HG03520 (cell line): ENCODE measurements at regions not wholly inside any gene's neighbourhood (a gene's known extent, or its start where the extent isn't known, plus 50 kb on each side); places are given as distances from the start of the nearest gene placed in this dataset.
A peak's percentile ranks its signal among the peaks of the same experiment; 100 is the strongest.
"Not testable (repeated sequence)": the region's sequence is repeated elsewhere in the genome, so short reads cannot be mapped to it uniquely, and the experiment has no call there.

Experiments used
- ATAC-seq: cut with Tn5 transposase; IDR thresholded peaks from one replicate; pipeline ENCODE4 v1.9.1; 2021; ENCODE audit warnings: mild to moderate bottlenecking, moderate library complexity; ENCODE audit not compliant: unreplicated experiment

DNA sequence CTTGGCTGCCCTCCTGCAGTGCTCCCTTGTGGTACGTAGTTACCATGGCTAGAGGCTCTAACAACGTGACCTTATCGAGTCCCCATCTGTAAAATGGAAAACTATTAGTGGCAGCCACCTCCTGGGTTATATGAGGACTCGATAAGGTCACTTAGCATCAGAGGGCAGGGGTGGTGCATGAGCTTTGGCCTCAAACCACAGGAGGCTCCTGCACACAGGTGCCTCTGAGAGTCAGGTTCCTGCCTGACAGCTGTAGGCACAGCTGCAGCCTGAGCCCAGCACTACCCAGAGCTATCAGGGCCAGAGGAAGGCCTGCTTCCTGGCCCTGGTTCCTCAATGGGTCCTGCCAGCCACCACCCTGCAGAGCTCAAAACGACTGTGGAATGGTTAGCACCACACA, 57.2 kb upstream of the SEC14L1 start:
- no peak for ATAC-seq

DNA sequence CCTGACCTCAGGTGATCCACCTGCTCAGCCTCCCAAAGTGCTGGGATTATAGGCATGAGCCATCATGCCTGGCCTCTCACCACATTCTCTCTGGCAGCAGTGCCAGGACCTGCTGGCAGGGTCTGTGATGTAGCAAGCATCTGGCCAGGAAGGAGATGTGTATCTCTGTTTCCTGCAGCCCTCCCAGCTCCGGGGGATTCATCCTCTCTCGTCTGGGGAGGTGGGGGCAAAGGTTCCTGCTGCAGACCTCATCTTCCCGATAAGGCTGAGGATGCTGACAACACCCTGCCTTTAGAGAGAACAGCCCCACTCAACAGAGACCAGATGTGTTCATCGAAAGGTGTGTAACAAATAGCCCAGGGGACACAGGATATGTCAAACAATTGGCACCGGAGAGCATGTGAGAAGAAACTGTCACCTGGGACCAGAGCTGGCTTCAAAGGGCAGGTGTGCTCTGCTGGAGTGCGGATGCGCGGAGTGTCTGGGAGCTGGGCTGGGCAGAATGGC, 54.8 kb upstream of the SEC14L1 start:
- ATAC-seq = no peak

DNA sequence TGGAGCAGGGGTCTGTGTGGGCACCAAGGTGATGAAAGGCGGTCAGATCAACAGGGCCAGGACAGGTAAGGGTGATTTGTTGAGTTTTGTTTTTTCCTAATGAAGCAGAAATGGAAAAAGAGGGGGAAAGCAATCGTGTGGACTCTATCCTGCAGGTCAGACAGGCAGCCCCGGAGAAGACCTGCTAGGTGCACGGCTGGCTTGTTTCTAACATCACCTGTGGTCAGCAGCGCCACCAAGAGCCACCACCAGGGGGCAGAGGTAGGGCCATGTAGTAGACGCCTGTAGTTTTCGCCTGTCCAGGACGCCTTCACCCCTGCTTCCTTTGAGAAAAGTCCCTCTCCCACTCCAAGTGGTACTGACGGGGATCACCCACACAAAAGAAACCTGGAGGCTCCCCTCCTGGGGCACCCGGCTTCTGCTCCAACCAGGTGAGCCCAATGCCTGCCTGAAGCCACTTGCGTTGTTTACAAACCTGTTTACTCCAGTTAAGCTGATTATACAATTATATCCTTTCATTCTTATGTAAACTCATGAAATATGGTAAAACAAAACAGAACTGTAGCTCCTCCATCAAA, 54.2 kb upstream of the SEC14L1 start:
- no peak for ATAC-seq

DNA sequence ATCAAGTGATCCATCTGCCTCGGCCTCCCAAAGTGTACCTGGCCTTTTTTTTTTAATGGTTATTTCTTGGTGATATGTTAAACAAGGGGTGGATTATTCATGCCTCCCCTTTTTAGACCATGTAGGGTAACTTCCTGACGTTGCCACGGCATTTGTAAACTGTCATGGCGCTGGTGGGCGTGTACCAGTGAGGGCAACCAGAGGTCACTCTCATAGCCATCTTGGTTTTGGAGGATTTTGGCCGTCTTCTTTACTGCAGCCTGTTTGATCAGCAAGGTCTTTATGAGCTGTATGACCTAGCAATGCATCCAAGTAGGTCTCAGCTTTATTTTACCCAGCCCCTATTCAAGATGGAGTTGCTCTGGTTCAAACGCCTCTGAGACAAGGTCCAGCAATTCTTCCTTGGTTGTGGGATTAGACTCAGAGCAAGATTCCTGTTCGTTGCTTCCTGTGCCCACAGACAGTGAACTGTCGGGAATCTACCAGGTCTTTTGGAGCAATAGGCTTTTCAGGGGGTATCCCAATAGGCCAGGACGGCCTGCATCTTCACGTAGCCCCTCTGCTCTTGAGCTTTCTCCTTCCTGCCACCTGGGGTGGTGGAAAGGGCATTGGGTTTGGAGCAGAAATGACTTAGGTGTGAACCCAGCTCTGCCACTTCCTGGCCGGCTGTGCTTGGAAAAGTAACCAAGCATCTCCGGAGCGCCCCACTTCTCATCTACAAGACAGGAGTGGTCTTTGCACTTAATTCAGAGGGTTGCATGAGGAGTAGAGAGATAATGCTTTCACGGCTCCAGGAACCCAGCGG, 52.9 kb upstream of the SEC14L1 start:
- ATAC-seq = no peak

DNA sequence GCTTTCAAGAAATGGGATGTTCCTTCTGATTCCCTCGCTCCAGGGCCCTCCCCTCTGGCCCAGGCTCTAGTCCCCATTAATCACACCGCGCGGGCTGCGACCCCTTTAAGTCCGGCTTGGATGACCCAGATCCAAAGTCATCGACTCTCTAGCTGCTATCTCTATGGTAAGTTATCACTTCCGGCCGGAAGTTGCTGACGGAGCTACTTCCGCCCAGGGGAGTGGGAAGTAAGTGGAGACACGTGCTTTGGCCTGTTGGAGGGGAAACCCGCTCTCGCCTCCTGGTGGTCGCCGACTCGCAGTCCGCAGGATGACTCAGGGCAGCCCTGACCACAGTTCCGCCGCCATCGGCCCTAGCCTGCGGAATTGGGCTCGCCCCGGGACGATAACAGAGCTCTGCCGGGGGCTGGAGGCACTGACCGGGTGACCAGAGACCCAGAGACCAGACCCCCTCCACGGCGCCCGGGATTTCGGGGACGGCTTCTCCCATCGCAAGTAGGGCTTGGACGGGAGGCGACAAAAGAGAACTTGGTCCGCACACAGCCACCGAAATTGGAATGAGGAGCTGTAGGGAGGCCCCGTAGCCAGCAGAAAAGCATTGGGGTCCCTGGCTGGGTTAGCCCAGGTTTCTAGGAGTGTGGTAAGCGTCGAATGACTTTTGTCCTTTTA, 52.2 kb upstream of the SEC14L1 start:
- peak; percentile 82 for ATAC-seq

DNA sequence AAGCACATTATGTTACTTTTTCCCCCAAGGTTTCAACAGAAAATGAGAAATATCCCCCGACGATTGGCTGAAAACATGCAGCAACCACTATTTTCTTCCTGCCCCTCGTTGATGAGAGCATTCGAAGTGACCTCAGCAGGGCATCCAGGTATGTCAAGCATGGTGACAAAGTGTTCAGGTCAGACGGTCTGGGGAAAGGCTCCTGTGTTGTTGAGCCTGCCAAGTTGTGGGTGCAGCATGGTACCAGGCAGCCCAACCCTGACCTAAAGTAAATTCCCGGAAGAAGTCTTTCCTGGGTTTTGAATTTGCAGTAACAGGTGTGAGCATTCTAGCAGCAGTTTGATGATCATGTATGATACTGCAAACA, 51.7 kb upstream of the SEC14L1 start:
- no peak for ATAC-seq

DNA sequence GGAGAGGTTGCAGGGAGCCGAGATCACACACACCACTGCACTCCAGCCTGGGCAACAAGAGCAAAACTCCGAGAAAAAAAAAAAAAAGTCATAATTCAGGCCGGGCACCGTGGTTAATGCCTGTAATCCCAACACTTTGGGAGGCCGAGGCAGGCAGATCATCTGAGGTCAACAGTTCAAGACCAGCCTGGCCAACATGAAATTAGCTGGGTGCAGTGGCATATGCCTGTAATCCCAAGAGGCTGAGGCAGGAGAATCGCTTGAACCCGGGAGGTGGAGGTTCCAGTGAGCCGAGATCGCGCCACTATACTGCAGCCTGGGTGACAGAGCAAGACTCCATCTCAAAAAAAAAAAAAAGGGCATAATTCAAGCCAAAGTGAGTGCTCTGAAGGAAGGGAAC, 50.8 kb upstream of the SEC14L1 start:
- not testable (repeated sequence) for ATAC-seq

DNA sequence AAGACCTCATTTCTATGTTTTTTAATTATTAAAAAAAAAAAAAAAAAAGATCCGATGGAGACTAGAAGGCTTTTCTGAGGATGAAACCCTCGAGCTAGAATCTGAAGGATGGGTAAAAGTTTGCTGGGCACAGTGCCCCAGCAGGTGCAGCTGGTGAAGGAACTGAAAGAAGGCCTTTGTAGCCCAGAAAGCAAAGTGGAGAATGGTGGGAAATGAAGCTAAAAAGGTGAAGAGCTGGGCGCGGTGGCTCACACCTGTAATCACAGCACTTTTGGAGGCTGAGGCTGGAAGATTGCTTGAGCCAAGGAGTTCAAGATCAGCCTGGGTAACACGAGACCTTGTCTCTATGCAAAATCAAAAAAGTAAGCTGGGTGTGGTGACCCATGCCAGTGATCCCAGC, 50.3 kb upstream of the SEC14L1 start:
- no peak for ATAC-seq
